Epithelial cell of prostate (primary cell): ENCODE measurements at regions not wholly inside any gene's neighbourhood (a gene's known extent, or its start where the extent isn't known, plus 50 kb on each side); places are given as distances from the start of the nearest gene placed in this dataset.

Experiments
- DNase-seq: peaks from one replicate; pipeline ENCODE4 v3.0.0-alpha.2; 2011; ENCODE audit warnings: low read depth, low spot score
- H3K27ac ChIP-seq: fragments of 450-650 bp; 2 replicates; pipeline ENCODE4 v1.5.1; 2017; ENCODE audit warnings: mild to moderate bottlenecking

DNA sequence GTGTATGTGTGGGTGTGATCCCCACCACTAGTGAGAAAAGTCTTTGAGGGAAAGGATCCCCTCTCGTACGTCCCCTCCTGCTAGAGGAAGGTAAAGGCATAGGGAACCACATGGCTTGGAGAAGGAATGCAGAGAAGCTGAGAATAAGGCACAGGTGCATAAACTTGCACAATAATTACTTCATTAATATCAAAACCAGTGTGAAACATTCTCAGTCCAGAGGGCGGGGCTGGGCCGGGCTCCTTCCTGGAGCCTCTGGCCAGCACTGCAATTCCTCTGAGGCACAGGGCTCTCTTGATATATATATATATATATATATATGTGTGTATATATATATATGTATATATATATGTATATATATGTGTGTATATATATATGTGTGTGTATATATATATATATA lies 162.6 kb downstream of the TSEN15 start:
- H3K27ac ChIP-seq = no peak overlapping the region
- no peak for DNase-seq

DNA sequence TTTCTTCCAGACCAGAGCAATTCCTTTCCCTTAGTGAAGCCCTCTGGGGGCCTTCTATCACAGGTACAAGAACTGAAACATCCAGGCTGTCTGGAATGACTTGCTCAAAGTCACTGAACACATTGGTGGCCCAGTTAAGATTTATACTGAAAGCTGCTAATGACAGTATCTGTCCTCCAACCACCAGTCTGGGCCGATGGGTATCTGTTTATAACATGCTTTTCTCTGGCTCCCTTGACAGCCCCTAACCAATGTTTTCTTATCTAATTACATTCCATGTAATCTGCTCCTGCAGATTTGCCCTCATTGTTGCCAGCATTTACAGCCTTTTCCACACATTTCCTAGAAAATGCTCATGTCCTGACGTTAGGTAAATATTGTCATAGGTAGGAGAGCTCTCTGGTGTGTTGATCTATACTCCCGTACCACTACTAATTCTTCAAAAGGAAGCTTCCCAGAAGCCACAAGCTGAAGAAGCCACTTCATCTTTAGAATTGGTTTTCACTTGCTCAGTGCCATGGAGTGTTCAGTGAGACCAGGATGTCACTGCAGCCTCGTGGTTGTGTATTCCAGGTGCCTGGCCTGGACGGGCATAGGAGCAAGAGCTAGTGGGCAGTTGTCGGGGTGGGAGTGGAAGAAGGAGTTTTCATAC lies 163.9 kb downstream of the TSEN15 start:
- DNase-seq = no peak

DNA sequence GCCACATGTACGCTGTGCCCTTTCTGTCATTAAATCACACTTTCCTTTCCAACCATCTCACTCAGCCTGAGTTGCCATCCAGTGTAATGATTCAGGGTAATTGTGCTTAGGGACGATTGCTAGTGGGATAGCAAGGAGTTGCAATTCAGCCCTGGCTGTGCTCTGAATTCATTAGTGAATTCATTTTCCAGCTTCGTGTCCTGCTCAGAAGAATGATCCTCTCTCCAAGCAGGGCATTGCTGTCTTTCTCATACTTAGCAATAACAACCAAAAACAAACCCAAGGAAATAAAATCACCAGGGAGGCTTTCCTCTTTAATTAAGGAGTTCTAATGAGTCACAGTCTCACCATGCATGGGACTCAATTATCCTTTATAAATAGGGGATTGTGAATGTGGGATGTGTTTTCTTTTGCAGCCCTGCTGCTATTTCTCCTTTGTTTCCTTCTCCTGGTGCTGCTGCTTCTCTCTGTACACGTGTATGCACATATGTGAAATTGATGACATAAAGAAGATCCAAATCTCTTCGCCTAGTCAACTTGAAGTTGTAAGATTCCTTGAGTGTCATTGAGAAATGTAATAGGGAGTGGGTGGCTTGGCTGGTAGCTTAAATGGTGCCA lies 167.0 kb downstream of the TSEN15 start:
- no peak for DNase-seq
- no peak overlapping the region for H3K27ac ChIP-seq

More for the DNA sequence above, 163.9 kb downstream of the TSEN15 start:
- no peak overlapping the region for H3K27ac ChIP-seq

DNA sequence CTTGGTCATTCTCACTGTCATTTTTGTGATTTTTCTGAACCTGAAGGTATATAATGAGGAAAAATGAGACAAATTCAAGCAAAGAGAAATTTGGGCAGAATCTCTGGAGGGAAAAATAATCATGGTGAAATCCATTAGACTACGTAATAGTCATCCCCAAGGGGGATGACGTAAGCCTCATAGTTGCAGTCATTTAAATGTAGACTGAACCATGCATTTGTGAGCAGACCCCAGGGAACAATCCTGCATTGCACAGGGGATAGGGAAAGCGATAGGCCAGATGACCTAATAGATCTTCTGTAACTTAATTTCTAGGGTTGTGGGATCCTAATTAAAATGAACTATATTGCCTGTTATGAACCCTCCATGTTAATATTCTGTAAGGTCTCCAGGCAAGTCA lies 167.4 kb upstream of the C1orf21 start:
- no peak for DNase-seq
- H3K27ac ChIP-seq = no peak overlapping the region

DNA sequence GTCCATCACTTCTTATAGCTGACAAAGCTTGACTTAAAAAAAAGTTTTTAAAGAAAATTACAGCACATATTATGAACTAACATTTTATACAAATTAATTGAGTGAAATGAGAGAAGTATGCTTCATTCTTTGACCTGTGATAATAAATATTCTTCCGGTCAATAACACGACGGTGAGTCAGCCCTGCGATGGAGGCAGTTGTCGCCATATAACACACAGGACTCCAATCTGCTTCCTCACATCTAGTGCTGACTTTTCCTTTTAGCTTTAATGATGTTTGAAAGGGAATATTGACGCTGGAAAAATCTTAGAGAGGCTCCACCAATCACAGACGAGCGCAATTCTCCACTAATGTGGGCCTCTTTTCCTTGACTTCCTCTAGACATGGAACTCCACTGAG lies 166.9 kb upstream of the C1orf21 start:
- no peak overlapping the region for H3K27ac ChIP-seq
- no peak for DNase-seq

DNA sequence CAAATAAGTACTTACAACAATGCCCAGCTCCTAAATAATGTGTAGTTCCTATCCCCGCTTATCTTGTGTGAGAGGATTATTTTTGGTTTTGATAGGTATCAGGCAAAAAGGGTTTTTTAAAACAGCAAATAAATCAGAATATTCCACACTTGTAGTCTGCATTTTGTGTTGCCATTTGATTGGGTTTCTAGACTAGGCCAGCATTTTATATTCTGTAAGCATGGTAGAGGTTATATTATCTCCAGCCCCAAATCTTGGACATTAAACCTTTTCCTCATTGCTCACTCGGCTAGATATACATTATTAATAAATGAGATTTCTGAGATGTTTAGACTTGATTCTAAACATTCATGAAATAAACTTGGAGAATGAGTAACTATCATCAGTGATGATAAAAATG lies 165.7 kb upstream of the C1orf21 start:
- H3K27ac ChIP-seq = no peak overlapping the region

DNA sequence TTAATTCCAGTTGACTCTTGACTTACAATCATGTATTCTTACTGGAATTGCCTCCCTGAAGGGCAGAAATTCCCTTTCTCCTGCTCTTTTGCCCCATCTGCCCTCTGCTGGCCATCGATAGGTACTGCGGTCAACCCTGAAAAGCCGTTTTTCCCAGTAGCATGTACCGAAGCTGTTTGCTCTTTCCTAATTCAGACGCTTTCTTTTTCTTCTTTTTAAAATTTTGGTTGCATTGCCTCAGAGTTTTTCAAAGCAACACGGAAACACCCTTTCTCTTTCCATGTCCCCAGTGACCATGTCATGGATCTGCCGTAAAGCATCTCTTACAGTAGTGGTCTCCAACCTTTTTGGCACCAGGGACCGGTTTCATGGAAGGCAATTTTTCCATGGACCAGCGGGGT lies 164.2 kb upstream of the C1orf21 start:
- H3K27ac ChIP-seq = no peak overlapping the region
- no peak for DNase-seq

More for the DNA sequence above, 165.7 kb upstream of the C1orf21 start:
- DNase-seq = no peak

DNA sequence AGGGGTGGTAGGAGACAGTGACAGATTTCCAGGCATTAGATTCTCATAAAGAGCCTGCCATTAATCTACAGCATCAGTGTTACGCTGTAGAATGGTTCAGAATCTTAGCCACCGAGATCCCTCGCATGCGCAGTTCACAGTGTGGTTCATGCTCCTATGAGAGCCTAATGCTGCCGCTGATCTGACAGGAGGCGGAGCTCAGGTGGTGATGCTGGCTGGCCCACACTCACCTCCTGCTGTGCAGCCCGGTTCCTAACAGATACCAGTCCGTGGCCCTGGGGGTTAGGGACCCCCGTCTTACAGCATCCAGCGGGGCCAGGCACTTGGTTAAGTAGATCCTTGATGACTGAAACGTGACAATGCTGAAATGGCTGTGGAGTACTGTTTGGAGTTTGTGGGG lies 163.6 kb upstream of the C1orf21 start:
- no peak for DNase-seq
- H3K27ac ChIP-seq = no peak overlapping the region

DNA sequence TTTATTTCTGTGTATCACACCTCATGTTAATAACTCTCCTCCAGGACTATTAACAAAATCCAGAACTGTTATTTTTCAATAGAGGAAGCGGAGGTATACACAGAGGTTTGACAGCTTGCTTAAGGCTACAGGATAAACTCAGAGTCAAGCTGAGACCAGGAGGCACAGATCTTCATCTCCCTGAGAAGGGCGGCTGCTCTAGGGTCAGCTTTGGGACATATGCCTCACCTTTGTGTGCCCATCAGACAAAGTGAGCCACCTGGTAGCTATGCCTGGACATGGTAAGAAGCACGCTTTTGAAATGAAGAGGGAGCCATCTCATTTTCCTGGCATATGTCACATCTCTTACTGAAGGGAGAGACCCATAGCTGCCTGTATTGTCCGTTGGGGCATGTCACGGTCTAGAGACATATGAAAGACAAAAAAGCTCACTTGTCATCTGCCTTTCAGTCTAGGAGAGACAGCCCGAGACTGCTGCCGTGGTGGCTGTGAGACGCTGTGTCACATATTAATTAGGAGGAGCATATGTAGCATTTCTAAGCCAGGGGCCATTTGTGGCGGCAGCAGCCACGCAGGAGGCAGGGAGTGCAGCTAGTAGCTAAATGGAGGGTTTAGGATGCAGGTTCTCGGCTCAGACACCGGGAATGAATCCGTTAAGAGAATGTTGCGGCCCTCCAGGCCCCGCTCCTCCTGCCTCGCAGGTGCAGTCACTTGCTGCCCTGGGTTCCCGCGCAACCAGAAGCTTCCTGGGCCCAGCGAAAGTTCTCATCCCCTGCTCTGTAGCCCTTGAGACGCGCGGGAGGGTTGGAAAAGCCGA lies 161.3 kb upstream of the C1orf21 start:
- no peak for DNase-seq
- H3K27ac ChIP-seq = no peak overlapping the region

DNA sequence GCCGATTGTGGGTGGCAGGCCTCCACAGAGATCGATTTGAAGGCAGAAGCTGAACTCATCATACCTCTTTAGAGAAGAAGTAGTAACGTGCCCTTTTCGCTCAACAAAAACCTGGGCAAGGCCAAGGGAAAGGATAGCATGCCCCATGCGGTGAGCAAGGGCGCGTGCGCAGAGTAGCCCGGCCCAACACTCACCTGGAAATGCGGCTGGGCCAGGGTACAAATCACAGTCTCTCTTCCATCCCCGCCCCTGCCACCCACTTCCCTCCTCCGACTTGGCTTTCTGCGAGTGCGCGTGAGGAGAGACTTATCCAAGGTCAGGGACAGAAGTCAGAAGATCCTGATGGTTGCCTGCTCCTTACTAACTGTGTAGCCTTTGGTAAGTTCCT lies 160.7 kb upstream of the C1orf21 start:
- no peak for DNase-seq
- H3K27ac ChIP-seq = no peak overlapping the region

DNA sequence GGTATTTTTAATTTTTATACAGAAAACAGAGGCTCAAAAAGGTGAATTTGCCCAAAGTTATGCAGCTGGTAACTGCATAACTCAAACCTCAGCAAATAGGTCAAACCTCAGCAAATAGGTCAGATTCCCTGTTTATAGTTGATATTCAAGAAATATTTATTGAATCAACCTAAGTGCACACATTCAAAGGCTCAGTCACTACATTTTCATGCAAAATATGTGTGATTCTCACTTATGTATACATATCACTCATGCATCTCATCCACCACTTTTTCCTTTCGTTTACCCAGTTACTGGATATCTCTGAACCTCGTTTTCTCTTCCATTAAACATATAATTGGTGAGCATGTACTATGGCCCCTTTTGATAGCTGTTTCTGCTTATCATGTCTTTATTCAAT lies 158.3 kb upstream of the C1orf21 start:
- H3K27ac ChIP-seq = no peak overlapping the region

DNA sequence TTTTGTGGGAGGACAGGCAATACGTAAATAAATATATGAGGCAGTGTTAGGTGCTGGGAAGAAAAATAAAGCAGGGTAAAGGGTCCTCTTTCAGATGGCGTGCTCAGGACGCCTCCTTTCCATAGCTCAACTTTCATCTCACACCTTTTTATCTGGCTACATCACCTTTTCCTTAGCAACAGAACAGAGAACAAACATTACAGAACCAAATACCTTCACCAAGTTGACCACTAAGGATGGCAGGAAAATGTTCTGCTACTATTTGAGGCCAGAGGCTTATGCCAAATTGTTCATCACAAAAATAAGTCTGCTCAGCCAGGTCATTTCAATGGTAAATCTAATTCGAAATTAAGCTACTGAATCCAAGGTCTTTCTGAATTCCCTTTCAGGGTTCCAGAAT lies 149.2 kb upstream of the C1orf21 start:
- H3K27ac ChIP-seq = no peak overlapping the region
- no peak for DNase-seq

More for the DNA sequence above, 158.3 kb upstream of the C1orf21 start:
- no peak for DNase-seq

DNA sequence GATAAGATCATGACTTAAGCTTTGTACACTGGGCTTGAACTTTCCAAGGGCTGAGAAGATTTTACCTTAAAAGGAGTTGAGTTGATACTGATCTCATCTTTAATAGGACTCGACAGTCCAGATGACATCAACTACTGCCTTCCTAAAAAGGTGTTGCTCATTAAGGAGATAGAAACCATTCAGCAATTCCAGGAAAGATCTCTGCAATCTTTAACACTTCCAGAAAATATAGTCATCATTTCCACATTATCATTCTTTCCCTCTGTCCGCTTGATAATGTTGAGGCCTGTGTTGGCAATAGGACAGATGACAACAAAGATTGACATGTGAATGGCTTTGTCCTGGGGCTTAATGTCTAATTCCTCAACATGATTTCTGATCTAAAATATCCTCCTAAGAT lies 145.4 kb upstream of the C1orf21 start:
- no peak overlapping the region for H3K27ac ChIP-seq
- DNase-seq = no peak

DNA sequence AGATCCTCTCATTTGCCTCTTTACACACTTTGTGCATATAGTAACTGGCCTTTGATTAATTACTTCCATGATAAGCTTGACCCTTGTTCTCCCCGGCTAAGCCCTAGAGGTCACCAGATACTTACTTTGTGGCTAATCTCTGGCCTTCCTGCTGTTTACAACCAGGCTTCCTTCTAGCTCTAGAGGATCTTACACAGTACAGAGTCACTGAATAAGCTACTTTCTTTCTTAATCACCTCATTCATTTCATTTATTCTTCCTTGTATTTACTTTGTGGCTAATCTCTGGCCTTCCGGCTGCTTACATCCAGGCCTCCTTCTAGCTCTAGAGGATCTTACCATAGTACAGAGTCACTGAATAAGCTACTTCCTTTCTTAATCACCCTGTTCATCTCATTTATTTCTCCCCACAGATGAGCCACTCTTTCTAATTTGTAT lies 144.3 kb upstream of the C1orf21 start:
- peak; percentile 26 for DNase-seq

DNA sequence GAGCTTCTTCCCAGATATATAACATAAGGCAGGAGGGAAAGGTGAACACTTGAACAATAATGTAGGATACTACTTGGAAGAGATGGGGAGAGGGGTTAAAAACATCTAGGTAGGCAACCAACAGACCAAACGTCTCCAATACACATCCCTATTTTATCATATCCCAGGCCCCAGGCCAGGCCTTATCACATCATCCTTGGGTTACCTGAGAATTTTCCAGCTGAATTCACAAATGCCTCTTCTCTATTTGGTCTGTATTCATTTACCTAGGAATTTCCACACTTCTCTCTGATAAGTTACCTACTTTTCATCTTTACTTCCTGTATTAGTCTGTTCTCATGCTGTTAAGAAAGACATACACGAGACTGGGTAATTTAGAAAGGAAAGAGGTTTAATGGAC lies 141.9 kb upstream of the C1orf21 start:
- DNase-seq = no peak
- no peak overlapping the region for H3K27ac ChIP-seq

More for the DNA sequence above, 144.3 kb upstream of the C1orf21 start:
- peak overlapping the region; percentile 19 for H3K27ac ChIP-seq

DNA sequence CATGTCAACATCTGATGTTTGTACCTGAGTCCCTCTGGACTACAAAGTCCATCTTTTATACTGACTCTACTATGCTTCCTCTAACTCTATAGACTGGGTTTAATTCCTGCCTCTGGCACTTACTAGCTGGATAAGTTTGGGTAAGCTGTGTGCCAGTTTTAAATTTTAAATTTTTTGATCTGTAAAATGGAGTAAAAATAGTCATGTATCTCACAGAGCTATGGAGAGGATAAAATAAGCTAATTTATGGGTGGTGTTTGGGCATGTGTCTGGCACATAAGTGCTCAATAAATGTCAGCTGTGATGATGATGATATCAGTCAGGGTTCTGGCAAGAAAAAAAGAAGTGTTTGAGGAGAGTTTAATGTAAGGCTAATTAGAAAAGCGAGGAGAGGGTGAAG lies 139.2 kb upstream of the C1orf21 start:
- no peak overlapping the region for H3K27ac ChIP-seq
- no peak for DNase-seq

DNA sequence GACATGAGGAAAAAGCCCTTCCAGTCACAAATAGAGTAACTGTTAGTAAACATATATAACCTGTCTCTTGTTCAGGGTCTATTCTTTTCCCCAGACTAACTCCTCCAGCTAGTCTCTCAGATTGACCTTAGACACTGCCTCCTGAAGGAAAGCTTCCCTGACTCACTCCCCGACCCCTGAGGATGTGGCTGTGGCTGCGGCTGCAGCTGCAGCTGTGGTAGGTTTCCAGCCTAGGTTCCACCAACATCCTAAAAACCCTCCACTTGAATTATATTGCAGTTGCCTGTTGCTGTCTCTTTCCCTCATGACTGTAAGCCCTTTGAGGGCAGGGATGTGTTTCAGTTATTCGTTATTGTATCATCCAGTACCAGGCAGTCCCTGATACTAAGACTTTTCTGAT lies 132.9 kb upstream of the C1orf21 start:
- no peak for DNase-seq
- no peak overlapping the region for H3K27ac ChIP-seq

DNA sequence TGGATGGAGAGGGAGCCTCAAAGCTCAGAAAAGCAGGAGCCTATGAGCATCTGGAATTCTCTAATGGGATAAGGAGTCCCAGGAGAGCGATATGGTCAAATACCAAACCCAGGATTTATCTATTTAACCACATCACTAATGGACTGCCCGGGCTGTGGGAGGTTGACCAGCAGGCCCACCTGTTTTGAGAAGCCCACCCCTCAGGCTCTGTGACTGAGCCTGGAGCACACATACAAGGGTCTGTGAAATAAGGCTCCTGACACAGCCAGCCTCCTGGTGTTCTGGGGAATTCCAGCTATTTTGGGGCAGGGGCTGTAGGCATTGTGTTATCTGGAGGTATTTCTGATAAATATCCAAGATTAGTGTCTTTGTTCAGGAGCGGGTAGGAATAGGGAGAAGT lies 132.0 kb upstream of the C1orf21 start:
- no peak overlapping the region for H3K27ac ChIP-seq
- no peak for DNase-seq

DNA sequence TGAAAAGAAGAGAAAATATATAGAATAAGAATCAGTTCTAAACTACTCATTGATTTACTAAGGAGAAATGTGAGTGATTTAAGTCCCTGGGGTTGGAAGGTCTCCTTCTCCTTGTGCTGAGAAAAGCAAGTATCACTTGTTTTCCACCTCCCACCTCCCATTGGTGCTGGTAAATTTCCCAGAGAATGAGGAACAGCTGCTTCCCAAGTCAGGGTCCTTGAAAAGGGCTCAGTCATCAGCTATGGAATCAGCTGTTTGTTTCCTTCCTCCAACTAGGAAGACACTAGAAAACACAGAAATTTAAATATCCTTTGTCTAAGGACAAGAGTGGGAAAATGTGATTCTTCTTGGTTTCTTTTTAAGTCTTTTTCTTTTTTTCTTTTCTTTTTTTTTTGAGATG lies 131.3 kb upstream of the C1orf21 start:
- no peak overlapping the region for H3K27ac ChIP-seq
- no peak for DNase-seq

DNA sequence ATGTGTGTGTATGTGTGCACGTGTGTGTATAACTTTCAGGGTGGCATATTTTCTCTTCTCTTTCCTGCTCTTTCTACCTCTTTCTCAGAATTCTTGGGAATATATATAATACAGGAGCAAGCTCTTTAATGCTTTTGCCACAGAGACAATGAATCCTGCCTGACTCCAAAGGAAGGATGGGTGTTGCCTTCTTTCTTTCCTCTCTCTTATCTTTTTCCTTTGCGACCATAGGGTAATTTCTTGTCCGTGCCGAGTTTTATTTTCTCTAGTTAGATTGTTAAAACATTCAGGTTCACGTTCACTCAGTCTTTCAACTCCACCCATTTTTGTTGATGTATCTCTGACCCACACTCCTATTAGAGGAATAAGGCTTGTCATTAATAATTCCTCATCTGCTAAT lies 129.0 kb upstream of the C1orf21 start:
- DNase-seq = no peak
- no peak overlapping the region for H3K27ac ChIP-seq

DNA sequence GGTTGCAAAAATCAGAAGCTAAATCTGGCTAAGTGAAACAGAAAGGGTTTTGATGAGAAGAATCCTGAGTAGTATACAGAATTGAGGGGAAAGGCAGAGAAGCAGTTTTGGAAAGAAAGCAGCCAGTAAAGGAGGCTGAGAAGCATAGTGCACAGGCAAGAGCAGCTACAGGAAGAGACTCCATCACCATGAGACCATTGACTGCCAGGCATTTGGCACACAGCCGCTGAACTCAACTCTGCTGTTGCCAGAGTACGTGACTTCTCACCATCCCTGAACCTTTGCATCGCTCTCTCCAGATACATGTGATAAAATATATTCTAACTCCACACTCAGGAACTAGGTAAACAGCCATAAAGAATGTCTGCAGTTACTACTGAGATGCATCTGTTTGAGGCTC lies 128.3 kb upstream of the C1orf21 start:
- DNase-seq = no peak

More for the DNA sequence above, 128.3 kb upstream of the C1orf21 start:
- no peak overlapping the region for H3K27ac ChIP-seq
